Tibial nerve (tissue), 4 donors: ENCODE measurements at regions not wholly inside any gene's neighbourhood (a gene's known extent, or its start where the extent isn't known, plus 50 kb on each side); places are given as distances from the start of the nearest gene placed in this dataset.

ENCODE experiments used
- CTCF ChIP-seq, 5 experiments: fragments of 200-600 bp in 3 of 5; fragments of 450-650 bp in 2 of 5; sonication (generic) in 3 of 5; IDR thresholded peaks; one replicate each; pipeline ENCODE4 v1.5.1; 2016 to 2019; ENCODE audit warnings: antibody characterized with exemption in 5 of 5, mild to moderate bottlenecking in 3 of 5, moderate library complexity in 2 of 5
- EP300 ChIP-seq, 2 donors: sonication (generic); formaldehyde crosslinking; IDR thresholded peaks; one replicate each; pipeline ENCODE4 v1.6.1; 2017; ENCODE audit warnings: antibody characterized with exemption in 2 of 2, mild to moderate bottlenecking in 1 of 2
- POLR2A ChIP-seq, 2 donors: fragments of 450-650 bp; IDR thresholded peaks; one replicate each; pipeline ENCODE4 v1.6.1; 2017; ENCODE audit warnings: antibody characterized with exemption in 2 of 2, mild to moderate bottlenecking in 2 of 2, moderate library complexity in 2 of 2

DNA sequence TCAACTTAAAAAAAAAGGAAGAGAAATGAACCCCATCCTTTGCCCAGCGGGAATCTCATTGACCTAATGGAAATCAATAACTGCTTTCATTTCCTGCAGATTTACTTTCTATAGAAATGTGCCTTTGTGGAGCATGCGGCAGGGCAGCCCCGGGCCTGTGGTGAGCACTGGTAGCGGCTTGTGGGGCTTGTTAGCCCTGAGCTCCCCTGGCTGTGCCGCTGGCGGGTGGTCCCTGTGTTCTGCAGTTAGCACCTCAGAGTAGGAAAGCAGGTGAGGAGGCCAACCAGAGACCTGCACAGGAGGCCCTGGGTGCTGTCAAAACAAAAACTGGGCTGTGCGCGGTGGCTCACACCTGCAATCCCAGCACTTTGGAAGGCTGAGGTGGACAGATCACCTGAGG, 76.8 kb upstream of the CDK20 start:
- TF ChIP-seq CTCF (IDR thresholded peaks at IDR 0.05) (no peak), POLR2A (IDR thresholded peaks at IDR 0.05) (no peak), EP300 (IDR thresholded peaks at IDR 0.05) (no peak)
